ENCODE measurements at regions not wholly inside any gene's neighbourhood (a gene's known extent, or its start where the extent isn't known, plus 50 kb on each side); places are given as distances from the start of the nearest gene placed in this dataset.
"Not testable (repeated sequence)": the region's sequence is repeated elsewhere in the genome, so short reads cannot be mapped to it uniquely, and the experiment has no call there.

- no peak for DNase-seq (ENCODE audit: low read depth in 1 of 2, low spot score in 1 of 2)
These were observed 136.0 kb downstream of the LMLN start for GRCh38 chr3:198096015-198096414.

DNA sequence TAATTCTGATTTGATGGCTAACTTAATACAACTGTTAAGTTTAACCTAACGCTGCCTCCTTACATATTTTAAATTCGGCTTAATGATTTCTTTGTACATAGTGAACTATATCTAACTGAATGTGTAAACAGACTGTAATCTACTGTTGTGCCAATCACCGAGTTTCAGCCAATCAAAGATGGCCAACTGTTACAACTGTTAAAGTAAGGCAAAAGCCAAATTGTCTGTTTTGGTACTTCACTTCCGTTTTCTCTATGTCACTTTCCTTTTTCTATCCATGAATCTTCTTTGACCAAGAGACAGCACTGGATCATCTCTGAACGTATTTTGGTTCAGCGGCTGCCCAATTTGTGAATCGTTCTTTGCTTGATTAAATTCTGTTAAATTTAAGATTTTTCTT, 137.0 kb downstream of the LMLN start:
- DNase-seq (ENCODE audit: low read depth in 1 of 2, low spot score in 1 of 2) = no peak

DNA sequence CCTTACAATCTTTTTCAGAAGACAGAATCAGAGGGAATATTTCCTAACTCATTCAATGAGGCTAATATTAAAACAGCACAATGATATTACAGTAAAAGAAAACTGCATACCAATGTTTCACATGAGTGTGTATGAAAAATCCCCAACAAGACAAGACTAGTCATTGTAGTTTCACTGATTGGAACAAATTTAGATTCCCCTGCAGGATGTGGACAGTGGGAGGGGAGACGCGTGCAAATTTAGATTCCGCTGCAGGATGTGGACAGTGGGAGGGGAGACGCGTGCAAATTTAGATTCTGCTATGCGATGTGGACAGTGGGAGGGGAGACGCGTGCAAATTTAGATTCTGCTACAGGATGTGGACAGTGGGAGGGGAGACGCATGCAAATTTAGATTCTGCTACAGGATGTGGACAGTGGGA, 138.7 kb downstream of the LMLN start:
- not testable (repeated sequence) for DNase-seq (ENCODE audit: low read depth in 1 of 2, low spot score in 1 of 2)

GRCh38 chr3:198103070-198103469, 143.1 kb downstream of the LMLN start:
- not testable (repeated sequence) for DNase-seq (ENCODE audit: low read depth in 1 of 2, low spot score in 1 of 2)

DNA sequence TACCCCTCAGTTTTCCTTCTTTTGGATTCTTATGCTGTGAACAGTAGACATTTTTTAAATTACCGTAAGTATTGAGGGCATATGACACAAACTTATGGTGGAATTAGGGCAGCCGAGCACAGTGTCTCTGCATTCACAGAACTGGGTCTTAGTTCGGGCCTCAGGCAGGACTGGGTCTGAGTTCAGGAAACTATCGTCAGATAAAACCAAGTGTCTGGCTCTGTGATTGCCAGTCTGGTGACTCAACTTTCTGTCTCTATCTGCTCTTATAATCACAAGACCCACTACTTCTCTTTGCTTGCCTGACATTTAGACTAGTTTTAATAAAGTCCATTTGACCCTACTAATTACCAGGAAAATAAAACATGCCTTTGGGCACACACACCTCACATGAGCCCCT, 146.2 kb downstream of the LMLN start:
- no peak for DNase-seq (ENCODE audit: low read depth in 1 of 2, low spot score in 1 of 2)

GRCh38 chr3:198107840-198108734, 148.1 kb downstream of the LMLN start:
- no peak for DNase-seq (ENCODE audit: low read depth in 1 of 2, low spot score in 1 of 2)

- no peak for DNase-seq (ENCODE audit: low read depth in 1 of 2, low spot score in 1 of 2)
These were observed 149.9 kb downstream of the LMLN start for GRCh38 chr3:198109883-198110282.

DNA sequence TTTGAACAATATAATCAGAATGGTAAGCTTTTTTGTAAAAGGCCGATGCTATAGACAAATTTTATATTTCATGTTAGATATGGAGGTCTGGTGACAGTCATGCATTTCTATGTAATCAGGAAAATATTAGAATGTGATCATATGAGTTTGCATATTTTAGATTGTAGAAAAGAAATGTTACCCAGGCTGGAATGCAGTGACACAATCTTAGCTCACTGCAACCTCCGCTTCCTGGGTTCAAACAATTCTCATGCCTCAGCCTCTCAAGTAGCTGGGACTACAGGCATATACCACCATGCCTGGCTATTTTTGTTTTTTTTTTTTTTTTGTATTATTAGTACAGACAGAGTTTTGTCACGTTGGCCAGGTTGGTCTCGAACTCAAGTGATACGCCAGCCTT, 152.0 kb downstream of the LMLN start:
- no peak for DNase-seq (ENCODE audit: low read depth in 1 of 2, low spot score in 1 of 2)

GRCh38 chr3:198113206-198114053, 153.4 kb downstream of the LMLN start:
- no peak for DNase-seq (ENCODE audit: low read depth in 1 of 2, low spot score in 1 of 2)

DNA sequence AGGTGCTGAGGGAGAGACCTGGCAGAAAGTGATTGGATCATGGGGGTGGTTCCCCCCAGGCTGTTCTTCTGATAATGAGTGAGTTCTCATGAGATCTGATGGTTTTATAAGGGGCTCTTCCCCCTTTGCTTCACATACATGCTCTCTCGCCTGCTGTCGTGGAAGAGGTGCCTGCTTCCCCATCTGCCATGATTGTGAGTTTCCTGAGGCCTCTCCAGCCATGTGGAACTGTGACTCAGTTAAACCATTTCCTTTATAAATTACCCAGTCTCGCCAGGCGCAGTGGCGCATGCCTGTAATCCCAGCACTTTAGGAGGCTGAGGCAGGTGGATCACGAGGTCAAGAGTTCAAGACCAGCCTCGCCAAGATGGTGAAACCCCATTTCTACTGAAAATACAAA, 154.5 kb downstream of the LMLN start:
- not testable (repeated sequence) for DNase-seq (ENCODE audit: low read depth in 1 of 2, low spot score in 1 of 2)

GRCh38 chr3:198122184-198122583, 162.2 kb downstream of the LMLN start:
- DNase-seq (ENCODE audit: low read depth in 1 of 2, low spot score in 1 of 2) = not testable (repeated sequence)

- DNase-seq (ENCODE audit: low read depth in 1 of 2, low spot score in 1 of 2) = not testable (repeated sequence)
These were observed 177.2 kb downstream of the LMLN start for GRCh38 chr3:198137038-198137835.

GRCh38 chr3:198138205-198138604, 178.2 kb downstream of the LMLN start:
- DNase-seq (ENCODE audit: low read depth in 1 of 2, low spot score in 1 of 2) = not testable (repeated sequence)

- not testable (repeated sequence) for DNase-seq (ENCODE audit: low read depth in 1 of 2, low spot score in 1 of 2)
These were observed 179.0 kb downstream of the LMLN start for GRCh38 chr3:198139037-198139436.

- DNase-seq (ENCODE audit: low read depth in 1 of 2, low spot score in 1 of 2) = not testable (repeated sequence)
These were observed 179.6 kb downstream of the LMLN start for GRCh38 chr3:198139513-198140167.

DNA sequence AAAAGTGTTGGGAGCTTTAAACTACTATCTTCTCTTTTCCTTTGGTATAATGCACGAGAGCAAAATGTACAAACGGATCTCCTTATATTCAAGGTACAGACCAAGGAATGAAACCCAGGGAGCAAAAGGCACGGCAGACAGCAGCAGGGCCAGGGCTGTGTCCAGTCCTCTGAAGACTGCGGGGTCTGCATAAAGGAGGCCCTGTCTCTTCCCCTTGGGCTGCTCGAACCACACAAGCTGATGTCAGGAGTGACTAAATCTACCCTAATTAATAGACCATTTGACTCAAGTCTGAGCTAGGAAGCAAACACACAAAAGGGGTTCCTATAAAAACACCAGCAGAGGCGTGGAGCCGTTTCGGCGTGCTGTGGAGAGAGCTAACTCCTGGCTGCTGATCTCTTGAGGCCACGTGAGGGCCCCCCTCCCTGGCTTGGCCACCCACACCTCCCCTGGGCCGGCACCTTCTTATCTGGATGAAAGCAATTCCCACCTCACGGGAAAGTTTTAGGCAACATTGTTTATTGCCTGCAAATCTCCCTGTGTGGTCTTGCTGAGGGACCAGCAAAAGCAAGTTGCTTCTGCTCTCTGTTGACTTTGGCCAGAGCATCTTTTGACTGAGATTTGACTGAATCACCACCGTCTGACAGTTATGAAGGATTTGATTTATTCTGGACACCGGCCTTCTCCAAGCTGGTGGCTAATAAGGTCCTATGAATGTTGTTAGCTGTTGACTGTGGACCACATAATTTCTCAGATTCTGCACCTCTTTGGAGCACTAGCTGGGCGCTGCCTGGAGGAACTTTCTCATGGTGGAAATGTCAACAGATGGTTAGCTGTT, 183.5 kb downstream of the LMLN start:
- not testable (repeated sequence) for DNase-seq (ENCODE audit: low read depth in 1 of 2, low spot score in 1 of 2)

GRCh38 chr3:198145231-198145784, 185.3 kb downstream of the LMLN start:
- DNase-seq (ENCODE audit: low read depth in 1 of 2, low spot score in 1 of 2) = not testable (repeated sequence)

DNA sequence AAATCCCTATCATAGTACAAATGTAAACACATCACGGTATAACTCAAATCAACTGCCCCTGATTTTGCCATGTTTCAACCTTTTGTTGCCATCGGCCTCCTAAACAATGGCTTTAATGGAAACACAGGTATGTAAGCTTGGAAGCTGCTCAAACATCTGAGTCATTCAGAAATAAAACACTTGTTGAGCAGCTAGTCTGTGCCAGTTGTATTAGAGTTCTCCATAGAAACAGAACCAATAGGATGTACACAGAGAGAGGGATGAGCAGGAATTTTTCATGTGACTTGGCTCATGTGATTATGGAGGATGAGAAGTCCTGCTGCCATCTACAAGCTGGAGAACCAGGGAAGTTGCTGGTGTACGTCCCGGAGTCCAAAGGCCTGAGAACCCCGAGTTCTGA, 186.1 kb downstream of the LMLN start:
- DNase-seq (ENCODE audit: low read depth in 1 of 2, low spot score in 1 of 2) = not testable (repeated sequence)

- DNase-seq (ENCODE audit: low read depth in 1 of 2, low spot score in 1 of 2) = not testable (repeated sequence)
These were observed 186.6 kb downstream of the LMLN start for GRCh38 chr3:198146559-198147164.

Measured in activated T-helper 1 cell treated with anti-CD3 and anti-CD28 coated beads, Interleukin-2, amount 50 U/mL, for 16 hours (primary cell).